ENCODE measurements at regions not wholly inside any gene's neighbourhood (a gene's known extent, or its start where the extent isn't known, plus 50 kb on each side); places are given as distances from the start of the nearest gene placed in this dataset.
"Not testable (repeated sequence)": the region's sequence is repeated elsewhere in the genome, so short reads cannot be mapped to it uniquely, and the experiment has no call there.

GRCh38 chr5:7297821-7298220, 98.1 kb upstream of the ADCY2 start:
- not testable (repeated sequence) for TF ChIP-seq POLR2A, CTCF (IDR thresholded peaks at IDR 0.05)
